ENCODE measurements at regions not wholly inside any gene's neighbourhood (a gene's known extent, or its start where the extent isn't known, plus 50 kb on each side); places are given as distances from the start of the nearest gene placed in this dataset.

DNA sequence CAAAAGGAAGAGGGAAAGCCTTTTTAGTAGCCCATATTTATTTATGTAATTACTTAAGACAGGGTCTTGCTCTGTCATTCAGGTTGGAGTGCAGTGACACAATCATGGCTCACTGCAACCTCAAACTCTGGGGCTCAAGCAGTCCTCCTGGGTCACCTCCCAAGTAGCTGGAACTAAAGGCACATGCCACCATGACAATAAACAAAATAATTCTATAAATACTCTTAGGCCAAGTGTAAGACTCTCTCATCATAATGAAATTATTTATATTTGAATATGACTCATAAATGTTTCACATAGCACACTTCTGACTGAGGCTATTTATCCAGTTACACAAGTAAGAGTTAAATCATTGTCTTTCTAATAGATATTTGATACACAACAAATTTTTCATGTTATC lies 314.7 kb downstream of the AMY1C start:
- no peak for DNase-seq (ENCODE audit: extremely low read depth, insufficient read length)
- H3K27me3 ChIP-seq (replicated peaks; ENCODE audit: control insufficient read depth, insufficient read depth, low read length), result no peaks in the 10 kb centered on the region
- H3K36me3 ChIP-seq (ENCODE audit: control insufficient read depth, insufficient read depth, low read length), result no peaks in the 10 kb centered on the region
- TF ChIP-seq CTCF (IDR thresholded peaks at IDR 0.05; ENCODE audit: insufficient read depth, low read length, poor library complexity, severe bottlenecking), result no peak
- no peak overlapping the region for H3K4me3 ChIP-seq (replicated peaks; ENCODE audit: low read depth, low read length)

GRCh38 chr1:104072915-104073371 lies 323.2 kb downstream of the AMY1C start:
- no peak for DNase-seq (ENCODE audit: extremely low read depth, insufficient read length)
- Histone ChIP-seq H3K36me3 (ENCODE audit: control insufficient read depth, insufficient read depth, low read length) (no peaks in the 10 kb centered on the region), H3K27me3 (replicated peaks; ENCODE audit: control insufficient read depth, insufficient read depth, low read length) (no peaks in the 10 kb centered on the region), H3K4me3 (replicated peaks; ENCODE audit: low read depth, low read length) (no peak overlapping the region)
- TF ChIP-seq CTCF (IDR thresholded peaks at IDR 0.05; ENCODE audit: insufficient read depth, low read length, poor library complexity, severe bottlenecking), result no peak

DNA sequence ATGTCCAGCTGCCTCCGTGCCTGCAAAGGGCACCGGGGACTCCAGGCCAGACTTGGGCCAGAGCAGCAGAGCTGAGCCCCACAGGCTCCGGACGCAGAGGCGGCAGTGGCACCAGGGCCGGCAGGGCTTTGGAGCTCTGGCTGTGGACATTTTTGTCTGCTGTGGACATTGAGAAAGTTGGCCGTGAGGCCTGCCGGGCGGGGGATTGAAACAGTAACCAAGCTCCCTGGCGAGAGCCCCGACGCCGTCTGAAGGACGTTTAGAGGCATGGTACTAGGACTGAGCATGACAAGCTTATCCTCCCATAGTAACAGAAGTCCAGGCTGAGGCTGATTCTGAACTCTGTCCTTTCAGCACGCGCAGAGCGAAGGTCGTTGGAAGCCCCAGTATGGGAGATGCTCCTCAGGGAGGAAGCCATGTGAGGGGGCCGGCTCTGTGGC lies 323.8 kb downstream of the AMY1C start:
- Histone ChIP-seq H3K27me3 (replicated peaks; ENCODE audit: control insufficient read depth, insufficient read depth, low read length) (no peaks in the 10 kb centered on the region), H3K36me3 (ENCODE audit: control insufficient read depth, insufficient read depth, low read length) (no peaks in the 10 kb centered on the region), H3K4me3 (replicated peaks; ENCODE audit: low read depth, low read length) (no peak overlapping the region)
- TF ChIP-seq CTCF (IDR thresholded peaks at IDR 0.05; ENCODE audit: insufficient read depth, low read length, poor library complexity, severe bottlenecking), result no peak
- DNase-seq (ENCODE audit: extremely low read depth, insufficient read length), result no peak

DNA sequence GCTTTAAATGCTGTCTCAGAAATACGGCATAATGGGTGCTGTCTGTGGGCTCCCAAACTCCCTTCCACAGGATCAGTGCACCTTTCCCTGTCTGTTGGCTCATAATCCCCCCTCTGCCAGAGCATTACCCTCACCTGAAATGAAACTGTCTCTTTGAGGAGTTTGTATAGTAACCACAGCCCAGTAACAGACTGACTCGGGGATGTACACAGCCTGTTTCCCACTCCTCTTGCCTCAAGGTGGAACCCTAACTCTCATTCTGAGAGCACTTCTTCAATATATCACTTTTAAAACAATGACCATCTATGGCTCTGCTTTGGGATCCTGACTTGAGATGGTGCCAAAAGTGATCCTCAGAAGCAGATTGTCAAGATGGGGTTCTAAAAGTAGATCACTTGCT lies 332.5 kb downstream of the AMY1C start:
- no peaks in the 10 kb centered on the region for H3K36me3 ChIP-seq (ENCODE audit: control insufficient read depth, insufficient read depth, low read length)
- DNase-seq (ENCODE audit: extremely low read depth, insufficient read length), result no peak

DNA sequence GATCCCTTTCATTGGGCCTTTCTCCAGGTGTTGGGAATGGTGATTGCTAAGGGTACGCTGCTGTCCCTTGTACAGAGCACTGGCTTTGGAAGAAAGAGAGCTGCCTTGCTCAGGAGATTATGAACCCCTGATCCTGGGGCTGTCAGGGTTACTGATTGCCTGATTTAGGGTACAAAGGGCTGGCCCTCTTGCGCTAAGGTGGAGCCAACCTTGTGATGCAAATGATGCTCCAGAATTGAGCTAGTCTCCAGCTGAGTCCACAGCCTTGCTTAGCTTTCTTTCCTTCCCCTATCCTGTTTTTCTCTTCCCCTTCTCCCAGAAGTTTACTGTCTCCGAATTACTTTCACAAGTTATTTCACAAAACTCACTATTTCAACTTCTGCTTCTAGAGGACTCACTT lies 334.7 kb downstream of the AMY1C start:
- Histone ChIP-seq H3K27me3 (replicated peaks; ENCODE audit: control insufficient read depth, insufficient read depth, low read length) (no peaks in the 10 kb centered on the region), H3K36me3 (ENCODE audit: control insufficient read depth, insufficient read depth, low read length) (no peaks in the 10 kb centered on the region), H3K4me3 (replicated peaks; ENCODE audit: low read depth, low read length) (no peak overlapping the region)
- TF ChIP-seq CTCF (IDR thresholded peaks at IDR 0.05; ENCODE audit: insufficient read depth, low read length, poor library complexity, severe bottlenecking), result no peak
- DNase-seq (ENCODE audit: extremely low read depth, insufficient read length), result no peak

More for the DNA sequence above, 332.5 kb downstream of the AMY1C start:
- Histone ChIP-seq H3K4me3 (replicated peaks; ENCODE audit: low read depth, low read length) (no peak overlapping the region), H3K27me3 (replicated peaks; ENCODE audit: control insufficient read depth, insufficient read depth, low read length) (no peaks in the 10 kb centered on the region)
- TF ChIP-seq CTCF (IDR thresholded peaks at IDR 0.05; ENCODE audit: insufficient read depth, low read length, poor library complexity, severe bottlenecking), result no peak

DNA sequence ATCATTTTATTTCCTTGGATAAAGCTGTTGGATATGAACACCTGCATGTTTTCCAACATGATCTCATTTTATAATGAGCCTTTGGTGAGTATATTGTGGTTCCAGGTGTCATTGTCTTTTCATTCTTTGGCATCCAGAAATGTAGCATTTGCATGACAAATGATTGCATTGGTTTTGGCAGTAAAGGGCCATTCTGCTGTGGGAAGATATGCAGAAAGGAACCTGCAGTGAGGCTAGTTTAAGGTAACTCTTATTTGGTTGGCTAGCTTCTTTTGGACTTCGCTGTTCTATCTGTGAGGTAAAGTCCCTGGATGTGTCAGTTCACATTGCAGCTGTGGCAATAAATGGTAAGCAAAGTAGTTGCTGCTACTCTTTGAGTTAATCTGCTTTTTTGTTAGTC lies 343.0 kb downstream of the AMY1C start:
- TF ChIP-seq CTCF (IDR thresholded peaks at IDR 0.05; ENCODE audit: insufficient read depth, low read length, poor library complexity, severe bottlenecking), result no peak
- no peaks in the 10 kb centered on the region for H3K36me3 ChIP-seq (ENCODE audit: control insufficient read depth, insufficient read depth, low read length)
- H3K4me3 ChIP-seq (replicated peaks; ENCODE audit: low read depth, low read length), result no peak overlapping the region

More for the DNA sequence above, 343.0 kb downstream of the AMY1C start:
- no peaks in the 10 kb centered on the region for H3K27me3 ChIP-seq (replicated peaks; ENCODE audit: control insufficient read depth, insufficient read depth, low read length)
- DNase-seq (ENCODE audit: extremely low read depth, insufficient read length), result no peak
